ENCODE measurements at regions not wholly inside any gene's neighbourhood (a gene's known extent, or its start where the extent isn't known, plus 50 kb on each side); places are given as distances from the start of the nearest gene placed in this dataset.

GRCh38 chr2:16122556-16122955 is 182.2 kb downstream of the MYCN start:
- H3K36me3 ChIP-seq (ENCODE audit: insufficient read depth, low read length) = no peaks in the 10 kb centered on the region
- no peaks in the 10 kb centered on the region for H3K4me1 ChIP-seq (ENCODE audit: insufficient read depth, low read length, severe bottlenecking)
- no peak overlapping the region for H3K9ac ChIP-seq (ENCODE audit: low read length)
- no peaks in the 10 kb centered on the region for H3K79me2 ChIP-seq (ENCODE audit: insufficient read depth, low read length)
- H3K4me3 ChIP-seq (ENCODE audit: low read depth, low read length, poor library complexity, severe bottlenecking) = no peak overlapping the region
- H3K9me3 ChIP-seq (ENCODE audit: low read length) = no peaks in the 10 kb centered on the region
- H3K4me2 ChIP-seq (ENCODE audit: low read length) = no peak overlapping the region
- no peak overlapping the region for H2AFZ ChIP-seq (ENCODE audit: low read length)
- no peak for TF ChIP-seq EZH2 (IDR thresholded peaks at IDR 0.05; ENCODE audit: borderline replicate concordance, low read length)
- no peak for TF ChIP-seq CTCF (IDR thresholded peaks at IDR 0.05; ENCODE audit: low read length)
- no peaks in the 10 kb centered on the region for H3K27me3 ChIP-seq (ENCODE audit: insufficient read depth, low read length)
- H3F3A ChIP-seq (ENCODE audit: insufficient read depth, low read length) = no peaks in the 10 kb centered on the region
- no peaks in the 10 kb centered on the region for H3K9me2 ChIP-seq (ENCODE audit: low read depth, low read length)
- no peaks in the 10 kb centered on the region for H4K20me1 ChIP-seq (ENCODE audit: insufficient read depth, low read length)
- H3K27ac ChIP-seq (ENCODE audit: low read depth, low read length, poor library complexity, severe bottlenecking) = no peak overlapping the region

GRCh38 chr2:16121986-16122390 is 181.6 kb downstream of the MYCN start:
- H3K4me3 ChIP-seq (ENCODE audit: low read depth, low read length, poor library complexity, severe bottlenecking) = no peak overlapping the region
- H2AFZ ChIP-seq (ENCODE audit: low read length) = no peak overlapping the region
- no peaks in the 10 kb centered on the region for H3F3A ChIP-seq (ENCODE audit: insufficient read depth, low read length)
- H3K4me1 ChIP-seq (ENCODE audit: insufficient read depth, low read length, severe bottlenecking) = no peaks in the 10 kb centered on the region
- H3K9ac ChIP-seq (ENCODE audit: low read length) = no peak overlapping the region
- TF ChIP-seq EZH2 (IDR thresholded peaks at IDR 0.05; ENCODE audit: borderline replicate concordance, low read length) = no peak
- TF ChIP-seq CTCF (IDR thresholded peaks at IDR 0.05; ENCODE audit: low read length) = no peak
- H3K4me2 ChIP-seq (ENCODE audit: low read length) = no peak overlapping the region
- H3K9me3 ChIP-seq (ENCODE audit: low read length) = no peaks in the 10 kb centered on the region
- H3K27me3 ChIP-seq (ENCODE audit: insufficient read depth, low read length) = no peaks in the 10 kb centered on the region
- no peaks in the 10 kb centered on the region for H4K20me1 ChIP-seq (ENCODE audit: insufficient read depth, low read length)
- no peak overlapping the region for H3K27ac ChIP-seq (ENCODE audit: low read depth, low read length, poor library complexity, severe bottlenecking)
- no peaks in the 10 kb centered on the region for H3K36me3 ChIP-seq (ENCODE audit: insufficient read depth, low read length)
- H3K79me2 ChIP-seq (ENCODE audit: insufficient read depth, low read length) = no peaks in the 10 kb centered on the region
- no peaks in the 10 kb centered on the region for H3K9me2 ChIP-seq (ENCODE audit: low read depth, low read length)

- no peak for TF ChIP-seq EZH2 (IDR thresholded peaks at IDR 0.05; ENCODE audit: borderline replicate concordance, low read length)
- TF ChIP-seq CTCF (IDR thresholded peaks at IDR 0.05; ENCODE audit: low read length) = no peak
- H3K9me3 ChIP-seq (ENCODE audit: low read length) = no peaks in the 10 kb centered on the region
- no peak overlapping the region for H3K27ac ChIP-seq (ENCODE audit: low read depth, low read length, poor library complexity, severe bottlenecking)
- H3K4me1 ChIP-seq (ENCODE audit: insufficient read depth, low read length, severe bottlenecking) = no peaks in the 10 kb centered on the region
- no peak overlapping the region for H3K4me2 ChIP-seq (ENCODE audit: low read length)
- no peaks in the 10 kb centered on the region for H3K27me3 ChIP-seq (ENCODE audit: insufficient read depth, low read length)
- no peaks in the 10 kb centered on the region for H3K79me2 ChIP-seq (ENCODE audit: insufficient read depth, low read length)
- H3K9me2 ChIP-seq (ENCODE audit: low read depth, low read length) = no peaks in the 10 kb centered on the region
- no peak overlapping the region for H3K9ac ChIP-seq (ENCODE audit: low read length)
- H3F3A ChIP-seq (ENCODE audit: insufficient read depth, low read length) = no peaks in the 10 kb centered on the region
- H3K4me3 ChIP-seq (ENCODE audit: low read depth, low read length, poor library complexity, severe bottlenecking) = no peak overlapping the region
- H3K36me3 ChIP-seq (ENCODE audit: insufficient read depth, low read length) = no peaks in the 10 kb centered on the region
- H2AFZ ChIP-seq (ENCODE audit: low read length) = no peak overlapping the region
- no peaks in the 10 kb centered on the region for H4K20me1 ChIP-seq (ENCODE audit: insufficient read depth, low read length)
These were observed 181.1 kb downstream of the MYCN start for GRCh38 chr2:16121231-16121985.
